Neuronal stem cell (in vitro differentiated cells): ENCODE measurements at regions not wholly inside any gene's neighbourhood (a gene's known extent, or its start where the extent isn't known, plus 50 kb on each side); places are given as distances from the start of the nearest gene placed in this dataset.

ENCODE experiments used
- DNase-seq: peaks from one replicate; pipeline ENCODE4 v3.0.0-alpha.2; 2013; ENCODE audit warnings: low spot score
- H2AFZ ChIP-seq: one replicate; pipeline ENCODE4 v1.6.1; 2013; ENCODE audit warnings: mild to moderate bottlenecking, low read length, inconsistent platforms
- H2AK5ac ChIP-seq: 2 replicates; pipeline ENCODE4 v1.6.1; 2013; ENCODE audit warnings: low read depth, mild to moderate bottlenecking, inconsistent platforms, low read length, moderate library complexity, mixed read lengths
- H2BK120ac ChIP-seq: 2 replicates; pipeline ENCODE4 v1.6.1; 2013; ENCODE audit warnings: low read depth, mild to moderate bottlenecking, inconsistent platforms, low read length, moderate library complexity, mixed read lengths
- H2BK12ac ChIP-seq: one replicate; pipeline ENCODE4 v1.6.1; 2013; ENCODE audit warnings: low read length, inconsistent platforms
- H2BK15ac ChIP-seq: 2 replicates; pipeline ENCODE4 v1.6.1; 2013; ENCODE audit warnings: mild to moderate bottlenecking, low read length, inconsistent platforms, mixed read lengths
- H2BK5ac ChIP-seq: one replicate; pipeline ENCODE4 v1.6.1; 2013; ENCODE audit warnings: inconsistent platforms, mild to moderate bottlenecking, low read length, moderate library complexity
- H3K14ac ChIP-seq: one replicate; pipeline ENCODE4 v1.6.1; 2013; ENCODE audit warnings: low read length, inconsistent platforms
- H3K18ac ChIP-seq: 2 replicates; pipeline ENCODE4 v1.6.1; 2013; ENCODE audit warnings: low read length, inconsistent platforms
- H3K23ac ChIP-seq: 2 replicates; pipeline ENCODE4 v1.6.1; 2013; ENCODE audit warnings: low read depth, mild to moderate bottlenecking, mixed read lengths, low read length, inconsistent platforms; ENCODE audit not compliant: poor library complexity
- H3K27ac ChIP-seq: replicated peaks from 3 replicates; pipeline ENCODE4 v1.5.1; 2013; ENCODE audit warnings: low read length, inconsistent platforms
- H3K27me3 ChIP-seq, 3 experiments: 2 replicates each; pipeline ENCODE4 v1.6.1; 2013; ENCODE audit warnings: low read length in 3 of 3, mild to moderate bottlenecking in 2 of 3, inconsistent platforms in 1 of 3, low read depth in 1 of 3, mixed read lengths in 1 of 3, moderate library complexity in 1 of 3; ENCODE audit not compliant: control insufficient read depth in 3 of 3, insufficient read depth in 3 of 3
- H3K36me3 ChIP-seq, 2 donors: replicated peaks in 1 of 2; 2 replicates each; pipeline ENCODE4 v1.6.1; 2013; ENCODE audit warnings: low read length in 2 of 2; ENCODE audit not compliant: control insufficient read depth in 2 of 2, insufficient read depth in 2 of 2
- H3K4ac ChIP-seq: 2 replicates; pipeline ENCODE4 v1.6.1; 2013; ENCODE audit warnings: inconsistent platforms, mild to moderate bottlenecking, low read length, moderate library complexity
- H3K4me1 ChIP-seq, 2 donors: 1 replicate in 1 of 2; 2 replicates in 1 of 2; pipeline ENCODE4 v1.6.1; 2013; ENCODE audit warnings: low read length in 2 of 2, low read depth in 1 of 2; ENCODE audit not compliant: control insufficient read depth in 2 of 2, insufficient read depth in 1 of 2
- H3K4me2 ChIP-seq: one replicate; pipeline ENCODE4 v1.6.1; 2013; ENCODE audit warnings: mild to moderate bottlenecking, low read length, inconsistent platforms; ENCODE audit not compliant: insufficient read depth, poor library complexity, severe bottlenecking
- H3K4me3 ChIP-seq, 2 donors: 2 replicates each; pipeline ENCODE4 v1.5.1; 2013; ENCODE audit warnings: low read length in 2 of 2, mild to moderate bottlenecking in 2 of 2, inconsistent platforms in 1 of 2, moderate library complexity in 1 of 2
- H3K79me1 ChIP-seq: one replicate; pipeline ENCODE4 v1.6.1; 2013; ENCODE audit warnings: low read depth, mild to moderate bottlenecking, inconsistent platforms, low read length, moderate library complexity
- H3K9ac ChIP-seq: one replicate; pipeline ENCODE4 v1.6.1; 2013; ENCODE audit warnings: mild to moderate bottlenecking, low read depth, low read length, inconsistent platforms; ENCODE audit not compliant: poor library complexity
- H3K9me3 ChIP-seq, 2 donors: replicated peaks in 1 of 2; 2 replicates each; pipeline versions ENCODE3 to v1.6.1; 2013; ENCODE audit warnings: low read length in 2 of 2, mild to moderate bottlenecking in 2 of 2, inconsistent platforms in 1 of 2, low read depth in 1 of 2, mixed read lengths in 1 of 2, moderate library complexity in 1 of 2; ENCODE audit not compliant: control insufficient read depth in 2 of 2, insufficient read depth in 1 of 2
- H4K8ac ChIP-seq: one replicate; pipeline ENCODE4 v1.6.1; 2013; ENCODE audit warnings: low read depth, mild to moderate bottlenecking, inconsistent platforms, low read length, moderate library complexity
- H4K91ac ChIP-seq: one replicate; pipeline ENCODE4 v1.6.1; 2013; ENCODE audit warnings: low read length, low read depth, mild to moderate bottlenecking, inconsistent platforms; ENCODE audit not compliant: poor library complexity
- WGBS, 2 donors: extraction: QIAGEN DNeasy Blood & Tissue Kit; methylation state at CpG; one replicate each; pipeline ENCODE4 v1.1.7; 2013; ENCODE audit warnings: missing lambda C conversion rate in 2 of 2, mixed read lengths in 1 of 2; ENCODE audit not compliant: insufficient read length in 2 of 2, insufficient replicate concordance in 1 of 2; ENCODE audit errors: extremely low coverage in 2 of 2; 5-methylcytosine and 5-hydroxymethylcytosine counted together

DNA sequence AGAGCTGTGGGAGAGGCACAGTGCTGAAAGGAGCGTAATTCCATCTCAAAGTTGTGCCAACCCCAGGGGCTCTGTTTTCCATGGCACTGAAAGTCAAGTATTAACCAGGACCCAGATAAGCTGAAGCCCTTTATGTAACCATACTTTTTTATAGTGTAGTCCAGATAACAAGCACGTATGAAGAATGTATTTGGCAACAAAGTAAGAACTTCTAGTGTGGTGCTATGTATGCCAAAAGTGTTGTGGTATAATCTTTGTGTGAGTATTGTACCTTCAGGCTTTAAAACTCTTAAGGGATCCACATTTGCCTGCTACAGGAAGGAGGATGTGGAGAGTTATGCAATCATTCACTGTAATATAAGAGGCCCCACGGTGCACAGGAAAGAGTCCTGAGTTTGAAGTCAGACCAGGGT lies 129.4 kb downstream of the IBTK start:
- no CpG with 5 or more reads among the region's 3 CpGs for WGBS, 2 donors
- no peak overlapping the region for H2BK15ac ChIP-seq
- no peaks in the 10 kb centered on the region for H3K79me1 ChIP-seq
- H3K4me3 ChIP-seq = no peak overlapping the region
- no peak overlapping the region for H2AFZ ChIP-seq
- no peak overlapping the region for H2BK120ac ChIP-seq
- no peaks in the 10 kb centered on the region for H3K36me3 ChIP-seq
- no peak for DNase-seq
- H4K91ac ChIP-seq = no peak overlapping the region
- no peak overlapping the region for H3K23ac ChIP-seq
- no peak overlapping the region for H3K27ac ChIP-seq
- no peak overlapping the region for H3K4me2 ChIP-seq
- H2BK5ac ChIP-seq = no peak overlapping the region
- no peak overlapping the region for H3K4ac ChIP-seq
- no peak overlapping the region for H4K8ac ChIP-seq
- no peaks in the 10 kb centered on the region for H3K9me3 ChIP-seq
- H3K18ac ChIP-seq = no peak overlapping the region
- no peaks in the 10 kb centered on the region for H3K27me3 ChIP-seq
- H3K4me1 ChIP-seq = no peaks in the 10 kb centered on the region
- H2BK12ac ChIP-seq = no peak overlapping the region
- no peak overlapping the region for H3K9ac ChIP-seq
- H2AK5ac ChIP-seq = no peak overlapping the region
- no peak overlapping the region for H3K14ac ChIP-seq

DNA sequence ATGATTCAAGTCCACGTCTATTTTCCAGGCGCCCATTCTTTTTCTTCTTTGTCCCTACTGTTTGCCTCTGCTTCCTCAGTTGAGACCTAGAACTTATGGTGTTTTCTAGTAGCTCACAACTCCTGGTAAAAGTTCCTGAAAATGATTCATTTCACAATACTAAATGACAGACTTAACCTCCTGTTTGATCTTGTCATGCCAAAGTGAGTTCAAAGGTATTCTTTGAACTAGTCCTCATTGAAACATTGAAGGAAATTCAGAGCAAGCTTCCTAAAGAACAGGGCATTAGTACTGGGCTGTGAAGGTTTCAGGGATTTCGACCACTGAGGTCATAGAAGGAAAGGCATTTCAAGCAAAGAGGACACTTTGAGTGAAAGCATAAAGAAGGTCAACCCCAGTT lies 132.8 kb downstream of the IBTK start:
- Histone ChIP-seq H3K4me3 (no peak overlapping the region), H4K91ac (no peak overlapping the region), H3K4me1 (no peaks in the 10 kb centered on the region), H3K4me2 (no peak overlapping the region), H3K27me3 (no peaks in the 10 kb centered on the region), H2BK120ac (no peak overlapping the region), H3K18ac (no peak overlapping the region), H3K9me3 (peaks cover 0 to 2% of the 10 kb centered on the region in 2 donors), H3K36me3 (no peaks in the 10 kb centered on the region), H3K9ac (no peak overlapping the region), H4K8ac (no peak overlapping the region), H3K14ac (no peak overlapping the region), H3K27ac (no peak overlapping the region), H3K4ac (no peak overlapping the region), H2BK15ac (no peak overlapping the region), H2AK5ac (no peak overlapping the region), H3K79me1 (no peaks in the 10 kb centered on the region), H2BK12ac (no peak overlapping the region), H3K23ac (no peak overlapping the region), H2AFZ (no peak overlapping the region), H2BK5ac (no peak overlapping the region)
- no CpG with 5 or more reads among the region's 3 CpGs for WGBS, 2 donors
- DNase-seq = no peak

DNA sequence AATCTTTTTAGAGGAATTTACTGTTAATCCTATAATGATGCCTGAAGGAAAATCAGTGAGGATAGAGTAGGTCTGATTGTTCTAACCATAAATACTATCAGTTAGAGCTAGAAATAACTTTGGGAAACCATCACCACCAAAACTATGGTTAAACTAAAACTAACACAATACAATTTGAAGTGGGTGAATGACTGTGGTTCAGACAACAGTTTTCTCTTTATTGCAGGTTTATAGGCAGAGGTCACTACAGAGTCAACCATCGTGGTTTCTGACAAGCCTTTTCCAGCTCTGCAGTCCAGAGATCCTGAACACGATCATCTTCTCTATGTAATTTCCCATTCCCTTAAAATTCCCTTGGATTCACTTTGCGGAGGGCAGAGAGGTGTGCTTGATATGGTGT lies 134.3 kb downstream of the IBTK start:
- peaks cover 0 to 4% of the 10 kb centered on the region in 2 donors for H3K9me3 ChIP-seq
- no peak overlapping the region for H3K4ac ChIP-seq
- H3K4me1 ChIP-seq = no peaks in the 10 kb centered on the region
- no peak overlapping the region for H3K27ac ChIP-seq
- no peak overlapping the region for H3K9ac ChIP-seq
- no peak overlapping the region for H2BK120ac ChIP-seq
- H4K91ac ChIP-seq = no peak overlapping the region
- H3K23ac ChIP-seq = no peak overlapping the region
- no peak overlapping the region for H4K8ac ChIP-seq
- no peak overlapping the region for H2BK12ac ChIP-seq
- no peak overlapping the region for H3K14ac ChIP-seq
- no peak overlapping the region for H3K4me3 ChIP-seq
- no CpG with 5 or more reads among the region's 3 CpGs for WGBS, 2 donors
- no peak overlapping the region for H2AFZ ChIP-seq
- DNase-seq = no peak
- H3K79me1 ChIP-seq = no peaks in the 10 kb centered on the region
- no peaks in the 10 kb centered on the region for H3K27me3 ChIP-seq
- no peak overlapping the region for H2BK5ac ChIP-seq
- H3K4me2 ChIP-seq = no peak overlapping the region
- no peak overlapping the region for H2BK15ac ChIP-seq
- no peak overlapping the region for H3K18ac ChIP-seq
- H2AK5ac ChIP-seq = no peak overlapping the region
- H3K36me3 ChIP-seq = no peaks in the 10 kb centered on the region

DNA sequence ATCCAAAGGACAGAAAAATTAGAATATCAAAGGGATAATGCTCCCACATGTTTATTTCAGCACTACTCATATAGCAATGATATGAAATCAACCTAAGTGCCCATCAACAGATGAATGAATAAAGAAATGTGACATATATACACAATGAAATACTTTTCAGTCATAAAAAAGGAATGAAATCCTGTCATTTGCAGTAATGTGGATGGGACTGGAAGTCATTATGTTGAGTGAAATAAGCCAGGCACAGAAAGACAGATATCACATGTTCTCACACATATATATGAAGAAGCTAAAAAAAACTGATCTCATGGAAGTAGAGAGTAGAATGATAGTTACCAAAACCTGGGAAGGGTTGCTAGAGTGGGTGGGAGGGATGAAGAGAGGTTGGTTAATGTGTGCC lies 135.7 kb downstream of the IBTK start:
- H3K23ac ChIP-seq = no peak overlapping the region
- no peaks in the 10 kb centered on the region for H3K36me3 ChIP-seq
- no peak overlapping the region for H3K27ac ChIP-seq
- H3K4me2 ChIP-seq = no peak overlapping the region
- H3K4ac ChIP-seq = no peak overlapping the region
- H3K4me3 ChIP-seq = no peak overlapping the region
- no peak overlapping the region for H2BK120ac ChIP-seq
- no peak overlapping the region for H2BK12ac ChIP-seq
- H3K9me3 ChIP-seq = peaks cover 0 to 4% of the 10 kb centered on the region in 2 donors
- no peak overlapping the region for H2BK5ac ChIP-seq
- H3K4me1 ChIP-seq = no peaks in the 10 kb centered on the region
- H3K79me1 ChIP-seq = no peaks in the 10 kb centered on the region
- H4K8ac ChIP-seq = no peak overlapping the region
- H3K14ac ChIP-seq = no peak overlapping the region
- H2AFZ ChIP-seq = no peak overlapping the region
- no peak overlapping the region for H2AK5ac ChIP-seq
- no peaks in the 10 kb centered on the region for H3K27me3 ChIP-seq
- no peak overlapping the region for H2BK15ac ChIP-seq
- H3K18ac ChIP-seq = no peak overlapping the region
- no peak for DNase-seq
- no peak overlapping the region for H3K9ac ChIP-seq
- no peak overlapping the region for H4K91ac ChIP-seq
